GM20431 (cell line): ENCODE measurements at regions not wholly inside any gene's neighbourhood (a gene's known extent, or its start where the extent isn't known, plus 50 kb on each side); places are given as distances from the start of the nearest gene placed in this dataset.

Source experiments
- in situ Hi-C: fragments of 300-500 bp; cut with MseI, MboI; formaldehyde crosslinking; loops from one replicate; pipeline ENCODE4 v1.15.0; 2020; ENCODE audit warnings: low sequenced_read_pairs; ENCODE audit not compliant: unreplicated experiment

GRCh38 chr5:54727874-54728587 lies 210.5 kb downstream of the SNX18 start:
- in situ Hi-C loops = no loop called here

GRCh38 chr5:54725391-54726280 lies 208.1 kb downstream of the SNX18 start:
- in situ Hi-C loops = no loop called here

GRCh38 chr5:54722846-54723433 lies 205.4 kb downstream of the SNX18 start:
- in situ Hi-C loops = no loop called here

- in situ Hi-C loops = no loop called here
These were observed 204.5 kb downstream of the SNX18 start for GRCh38 chr5:54721951-54722654.

- in situ Hi-C loops = no loop called here
These were observed 203.6 kb downstream of the SNX18 start for GRCh38 chr5:54721116-54721515.

- in situ Hi-C loops = no loop called here
These were observed 202.8 kb downstream of the SNX18 start for GRCh38 chr5:54720341-54720740.

- in situ Hi-C loops = no loop called here
These were observed 202.1 kb downstream of the SNX18 start for GRCh38 chr5:54719384-54720283.

- in situ Hi-C loops = no loop called here
These were observed 201.1 kb downstream of the SNX18 start for GRCh38 chr5:54718656-54719055.

GRCh38 chr5:54717870-54718269 lies 200.3 kb downstream of the SNX18 start:
- in situ Hi-C loops = no loop called here

GRCh38 chr5:54717459-54717858 lies 199.9 kb downstream of the SNX18 start:
- in situ Hi-C loops = no loop called here

- in situ Hi-C loops = no loop called here
These were observed 196.5 kb downstream of the SNX18 start for GRCh38 chr5:54713923-54714581.

GRCh38 chr5:54709096-54709495 lies 191.5 kb downstream of the SNX18 start:
- in situ Hi-C loops = no loop called here

GRCh38 chr5:54707841-54708240 lies 190.3 kb downstream of the SNX18 start:
- in situ Hi-C loops = no loop called here

GRCh38 chr5:54705994-54706653 lies 188.6 kb downstream of the SNX18 start:
- in situ Hi-C loops = no loop called here

- in situ Hi-C loops = no loop called here
These were observed 187.3 kb downstream of the SNX18 start for GRCh38 chr5:54704825-54705224.

- in situ Hi-C loops = no loop called here
These were observed 186.8 kb downstream of the SNX18 start for GRCh38 chr5:54704333-54704732.

- in situ Hi-C loops = no loop called here
These were observed 186.2 kb downstream of the SNX18 start for GRCh38 chr5:54703565-54704255.

GRCh38 chr5:54703133-54703532 lies 185.6 kb downstream of the SNX18 start:
- in situ Hi-C loops = no loop called here
